Mammary epithelial cell (primary cell): ENCODE measurements at regions not wholly inside any gene's neighbourhood (a gene's known extent, or its start where the extent isn't known, plus 50 kb on each side); places are given as distances from the start of the nearest gene placed in this dataset.

ENCODE experiments used
- CTCF ChIP-seq, 2 donors: IDR thresholded peaks in 1 of 2; conservative IDR thresholded peaks in 1 of 2; 2 replicates each; pipeline ENCODE4 v1.5.1; 2011 to 2012; ENCODE audit warnings: inconsistent platforms in 2 of 2, low read length in 2 of 2, mild to moderate bottlenecking in 2 of 2, control low read depth in 1 of 2, low read depth in 1 of 2; ENCODE audit not compliant: insufficient read depth in 1 of 2; ENCODE audit errors: extremely low read depth in 1 of 2
- EZH2 ChIP-seq: IDR thresholded peaks from 2 replicates; pipeline ENCODE4 v1.6.1; 2012; ENCODE audit warnings: low read length, inconsistent platforms, borderline replicate concordance

- no peak for TF ChIP-seq CTCF (conservative IDR thresholded peaks at IDR 0.05 in 1 of 2, IDR thresholded peaks at IDR 0.05 in 1 of 2; ENCODE audit: extremely low read depth in 1 of 2, insufficient read depth in 1 of 2, low read depth in 1 of 2, low read length in 2 of 2)
- TF ChIP-seq EZH2, result no peak
Observed at GRCh38 chr14:71444030-71444822, 488.0 kb upstream of the RGS6 start.
